ENCODE measurements at regions not wholly inside any gene's neighbourhood (a gene's known extent, or its start where the extent isn't known, plus 50 kb on each side); places are given as distances from the start of the nearest gene placed in this dataset.

DNA sequence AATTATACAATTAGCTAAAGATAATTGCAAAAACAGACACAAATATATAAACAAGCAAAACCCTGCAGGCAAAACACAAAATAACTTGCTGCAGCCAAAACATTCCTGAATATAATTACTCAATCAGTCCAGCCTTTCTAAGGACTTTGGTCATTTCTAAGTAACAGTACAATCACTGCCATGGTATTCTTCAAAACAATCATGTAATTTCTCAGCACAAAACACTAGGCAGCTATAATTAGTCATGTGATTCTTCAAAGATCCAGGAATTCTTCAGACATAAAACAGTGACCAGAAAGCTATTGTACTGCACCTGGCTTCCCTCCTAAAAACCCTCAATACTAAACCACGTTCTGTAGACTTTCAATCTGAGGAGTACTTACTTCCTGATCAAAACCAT is 881.1 kb downstream of the EPHA7 start:
- H3K27ac ChIP-seq = no peak overlapping the region
- no peak for DNase-seq (ENCODE audit: low spot score)
- H3K4me3 ChIP-seq = no peak overlapping the region
- no peak for TF ChIP-seq CTCF (IDR thresholded peaks at IDR 0.05)

DNA sequence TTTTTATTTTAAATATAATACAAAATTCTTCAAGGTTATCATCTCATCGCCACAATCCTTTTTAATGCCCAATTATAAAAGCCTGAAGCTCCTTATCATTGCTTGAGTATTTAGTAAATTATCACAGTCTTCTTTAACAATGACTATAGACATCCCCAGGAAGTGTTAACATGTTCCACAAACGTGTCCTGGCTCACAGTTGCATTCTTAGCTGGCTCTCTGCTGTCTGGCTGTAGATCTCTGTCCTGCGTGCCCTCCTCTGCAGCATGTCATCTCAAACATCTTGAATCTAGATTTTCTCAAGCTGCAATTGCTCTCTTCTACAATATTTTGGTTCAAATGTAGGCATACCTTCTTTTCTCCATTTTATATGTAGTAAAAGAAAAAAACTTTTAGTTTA is 885.2 kb downstream of the EPHA7 start:
- no peak for TF ChIP-seq CTCF (IDR thresholded peaks at IDR 0.05)
- H3K27ac ChIP-seq = no peak overlapping the region
- no peak overlapping the region for H3K4me3 ChIP-seq
- no peak for DNase-seq (ENCODE audit: low spot score)

DNA sequence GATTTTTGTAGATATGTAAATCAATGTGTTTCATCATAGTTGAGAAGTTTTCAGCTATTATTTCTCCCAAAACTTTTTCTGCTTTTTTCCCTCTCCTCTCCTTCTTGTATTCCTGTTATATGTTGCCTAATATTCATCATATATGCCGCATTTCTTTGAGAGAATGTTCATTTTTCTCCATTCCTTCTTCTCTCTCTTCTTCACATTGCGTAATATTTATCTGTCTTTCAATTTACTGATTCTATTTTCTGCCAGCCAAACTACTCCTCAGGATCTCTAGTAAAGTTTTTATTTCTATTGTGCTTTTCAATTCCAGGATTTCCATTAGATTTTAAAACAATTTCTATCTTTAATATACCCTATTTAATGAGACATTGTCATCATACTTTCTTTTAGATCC is 896.8 kb downstream of the EPHA7 start:
- Histone ChIP-seq H3K4me3 (no peak overlapping the region), H3K27ac (no peak overlapping the region)
- TF ChIP-seq CTCF (IDR thresholded peaks at IDR 0.05) = no peak
- no peak for DNase-seq (ENCODE audit: low spot score)

DNA sequence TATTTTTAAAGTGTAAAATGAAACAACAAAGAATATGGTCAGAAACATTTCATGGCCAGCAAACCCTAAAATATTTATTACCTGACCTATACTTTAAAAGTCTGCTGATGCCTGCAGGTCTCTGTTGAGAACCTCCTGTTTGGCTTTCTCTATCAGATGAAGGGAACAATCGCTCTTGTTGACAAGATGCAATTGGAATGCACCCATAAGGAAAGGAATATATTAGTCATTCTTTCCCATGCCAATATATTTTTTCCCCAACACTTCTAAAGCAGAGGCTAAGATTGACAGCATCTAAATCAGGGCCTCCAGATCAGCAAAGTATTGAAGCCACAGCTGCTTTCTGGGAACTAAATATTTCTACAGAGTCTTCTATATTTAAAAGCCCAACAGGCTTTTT is 897.8 kb downstream of the EPHA7 start:
- DNase-seq (ENCODE audit: low spot score) = no peak
- H3K27ac ChIP-seq = no peak overlapping the region
- H3K4me3 ChIP-seq = no peak overlapping the region
- TF ChIP-seq CTCF (IDR thresholded peaks at IDR 0.05) = no peak

DNA sequence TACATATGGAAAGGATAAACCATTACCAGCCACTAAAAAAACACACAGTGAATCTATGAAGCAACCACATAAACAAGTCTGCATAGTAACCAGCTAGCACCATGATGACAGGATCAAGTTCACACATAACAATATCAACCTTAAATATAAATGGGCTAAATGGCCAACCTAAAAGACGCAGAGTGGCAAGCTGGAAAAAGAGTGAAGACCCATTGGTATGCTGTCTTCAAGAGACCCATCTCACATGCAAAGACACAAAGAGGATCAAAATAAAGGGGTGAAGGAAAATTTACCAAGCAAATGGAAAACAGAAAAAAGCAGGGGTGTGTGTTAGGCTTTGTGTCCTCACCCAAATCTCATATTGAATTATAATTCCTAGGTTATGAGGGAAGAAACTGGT is 909.2 kb downstream of the EPHA7 start:
- no peak overlapping the region for H3K4me3 ChIP-seq
- TF ChIP-seq CTCF (IDR thresholded peaks at IDR 0.05) = no peak
- H3K27ac ChIP-seq = no peak overlapping the region
- DNase-seq (ENCODE audit: low spot score) = no peak

- Histone ChIP-seq H3K4me3 (no peak overlapping the region), H3K27ac (no peak overlapping the region)
- TF ChIP-seq CTCF (IDR thresholded peaks at IDR 0.05) = no peak
- DNase-seq (ENCODE audit: low spot score) = no peak
These were observed 911.8 kb downstream of the EPHA7 start for GRCh38 chr6:92507552-92507951.

- no peak overlapping the region for H3K27ac ChIP-seq
- no peak overlapping the region for H3K4me3 ChIP-seq
- no peak for TF ChIP-seq CTCF (IDR thresholded peaks at IDR 0.05)
- DNase-seq (ENCODE audit: low spot score) = no peak
These were observed 914.9 kb downstream of the EPHA7 start for GRCh38 chr6:92504509-92504908.
